HG02642 (cell line): ENCODE measurements at regions not wholly inside any gene's neighbourhood (a gene's known extent, or its start where the extent isn't known, plus 50 kb on each side); places are given as distances from the start of the nearest gene placed in this dataset.

Source experiments
- ATAC-seq: cut with Tn5 transposase; IDR thresholded peaks from one replicate; pipeline ENCODE4 v1.9.1; 2021; ENCODE audit warnings: mild to moderate bottlenecking; ENCODE audit not compliant: unreplicated experiment, poor library complexity

GRCh38 chr6:145339089-145339488 is 396.2 kb downstream of the EPM2A start:
- ATAC-seq, result no peak

GRCh38 chr6:145340256-145340655 is 395.1 kb downstream of the EPM2A start:
- no peak for ATAC-seq

- ATAC-seq, result no peak
Observed at GRCh38 chr6:145345094-145345493, 390.2 kb downstream of the EPM2A start.

GRCh38 chr6:145347216-145347615 is 388.1 kb downstream of the EPM2A start:
- no peak for ATAC-seq

- ATAC-seq, result peak; percentile 75
Observed at GRCh38 chr6:145349950-145350510, 385.3 kb downstream of the EPM2A start.

GRCh38 chr6:145350928-145351327 is 384.4 kb downstream of the EPM2A start:
- ATAC-seq, result no peak

- no peak for ATAC-seq
Observed at GRCh38 chr6:145352382-145353080, 382.8 kb downstream of the EPM2A start.

- ATAC-seq, result no peak
Observed at GRCh38 chr6:145360865-145361264, 374.5 kb downstream of the EPM2A start.

- no peak for ATAC-seq
Observed at GRCh38 chr6:145367149-145367548, 368.2 kb downstream of the EPM2A start.

GRCh38 chr6:145368075-145368474 is 367.2 kb downstream of the EPM2A start:
- ATAC-seq, result no peak

GRCh38 chr6:145370559-145370958 is 364.8 kb downstream of the EPM2A start:
- ATAC-seq, result no peak

- ATAC-seq, result peak; percentile 97
Observed at GRCh38 chr6:145372671-145373151, 362.6 kb downstream of the EPM2A start.

- ATAC-seq, result no peak
Observed at GRCh38 chr6:145373826-145374225, 361.5 kb downstream of the EPM2A start.

- no peak for ATAC-seq
Observed at GRCh38 chr6:145374570-145374969, 360.8 kb downstream of the EPM2A start.

GRCh38 chr6:145375502-145375901 is 359.8 kb downstream of the EPM2A start:
- ATAC-seq, result no peak

GRCh38 chr6:145380186-145380585 is 355.1 kb downstream of the EPM2A start:
- no peak for ATAC-seq

GRCh38 chr6:145381941-145382340 is 353.4 kb downstream of the EPM2A start:
- ATAC-seq, result no peak

GRCh38 chr6:145383428-145383827 is 351.9 kb downstream of the EPM2A start:
- no peak for ATAC-seq

- no peak for ATAC-seq
Observed at GRCh38 chr6:145384503-145384902, 350.8 kb downstream of the EPM2A start.

GRCh38 chr6:145396499-145396898 is 338.8 kb downstream of the EPM2A start:
- ATAC-seq, result no peak

- ATAC-seq, result no peak
Observed at GRCh38 chr6:145400508-145400907, 334.8 kb downstream of the EPM2A start.

- ATAC-seq, result no peak
Observed at GRCh38 chr6:145405006-145405551, 330.2 kb downstream of the EPM2A start.
